ENCODE measurements at regions not wholly inside any gene's neighbourhood (a gene's known extent, or its start where the extent isn't known, plus 50 kb on each side); places are given as distances from the start of the nearest gene placed in this dataset.

- Histone ChIP-seq H3K4me2 (ENCODE audit: low read length) (no peak overlapping the region), H2AFZ (ENCODE audit: low read depth, low read length) (no peak overlapping the region)
- no peak for TF ChIP-seq EZH2phosphoT487 (IDR thresholded peaks at IDR 0.05; ENCODE audit: low read depth)
- TF ChIP-seq, protein P1, sequence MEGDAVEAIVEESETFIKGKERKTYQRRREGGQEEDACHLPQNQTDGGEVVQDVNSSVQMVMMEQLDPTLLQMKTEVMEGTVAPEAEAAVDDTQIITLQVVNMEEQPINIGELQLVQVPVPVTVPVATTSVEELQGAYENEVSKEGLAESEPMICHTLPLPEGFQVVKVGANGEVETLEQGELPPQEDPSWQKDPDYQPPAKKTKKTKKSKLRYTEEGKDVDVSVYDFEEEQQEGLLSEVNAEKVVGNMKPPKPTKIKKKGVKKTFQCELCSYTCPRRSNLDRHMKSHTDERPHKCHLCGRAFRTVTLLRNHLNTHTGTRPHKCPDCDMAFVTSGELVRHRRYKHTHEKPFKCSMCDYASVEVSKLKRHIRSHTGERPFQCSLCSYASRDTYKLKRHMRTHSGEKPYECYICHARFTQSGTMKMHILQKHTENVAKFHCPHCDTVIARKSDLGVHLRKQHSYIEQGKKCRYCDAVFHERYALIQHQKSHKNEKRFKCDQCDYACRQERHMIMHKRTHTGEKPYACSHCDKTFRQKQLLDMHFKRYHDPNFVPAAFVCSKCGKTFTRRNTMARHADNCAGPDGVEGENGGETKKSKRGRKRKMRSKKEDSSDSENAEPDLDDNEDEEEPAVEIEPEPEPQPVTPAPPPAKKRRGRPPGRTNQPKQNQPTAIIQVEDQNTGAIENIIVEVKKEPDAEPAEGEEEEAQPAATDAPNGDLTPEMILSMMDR (IDR thresholded peaks at IDR 0.05; ENCODE audit: low read depth, low read length): no peak
These were observed 220.1 kb upstream of the NCKAP5 start for GRCh38 chr2:133788386-133788785.

GRCh38 chr2:133789743-133790142 is 221.5 kb upstream of the NCKAP5 start:
- H3K27ac ChIP-seq (ENCODE audit: low read length): no peak overlapping the region

More at GRCh38 chr2:133788386-133788785, 220.1 kb upstream of the NCKAP5 start:
- peaks cover 19% of the 10 kb centered on the region; the same call in 1 of the 2 replicates for H3K27me3 ChIP-seq (ENCODE audit: low read depth, low read length)
- no peaks in the 10 kb centered on the region for H3K79me2 ChIP-seq (ENCODE audit: low read length)
- no peaks in the 10 kb centered on the region for H3K4me1 ChIP-seq (ENCODE audit: low read length)
- no peaks in the 10 kb centered on the region for H3K36me3 ChIP-seq (replicated peaks; ENCODE audit: low read depth, low read length)
- no peak overlapping the region for H3K9ac ChIP-seq (ENCODE audit: low read length)
- H3K4me3 ChIP-seq (ENCODE audit: low read length): no peak overlapping the region
- H4K20me1 ChIP-seq (ENCODE audit: insufficient read depth, low read length): no peaks in the 10 kb centered on the region
- H3K27ac ChIP-seq (ENCODE audit: low read length): no peak overlapping the region
- H3K9me3 ChIP-seq (ENCODE audit: insufficient read depth, low read length): no peaks in the 10 kb centered on the region; the same call in 1 of the 2 replicates

GRCh38 chr2:133790711-133791110 is 222.4 kb upstream of the NCKAP5 start:
- TF ChIP-seq EZH2phosphoT487 (IDR thresholded peaks at IDR 0.05; ENCODE audit: low read depth): no peak
- H3K27ac ChIP-seq (ENCODE audit: low read length): no peak overlapping the region
- H3K36me3 ChIP-seq (replicated peaks; ENCODE audit: low read depth, low read length): no peaks in the 10 kb centered on the region
- peaks cover 4% of the 10 kb centered on the region; the same call in 1 of the 2 replicates for H3K9me3 ChIP-seq (ENCODE audit: insufficient read depth, low read length)
- no peak overlapping the region for H3K4me2 ChIP-seq (ENCODE audit: low read length)
- no peaks in the 10 kb centered on the region for H4K20me1 ChIP-seq (ENCODE audit: insufficient read depth, low read length)
- H3K27me3 ChIP-seq (ENCODE audit: low read depth, low read length): peaks cover 19% of the 10 kb centered on the region; the same call in 1 of the 2 replicates
- H3K4me3 ChIP-seq (ENCODE audit: low read length): no peak overlapping the region
- no peaks in the 10 kb centered on the region for H3K4me1 ChIP-seq (ENCODE audit: low read length)
- H3K79me2 ChIP-seq (ENCODE audit: low read length): no peaks in the 10 kb centered on the region
- H2AFZ ChIP-seq (ENCODE audit: low read depth, low read length): no peak overlapping the region
- H3K9ac ChIP-seq (ENCODE audit: low read length): no peak overlapping the region

More at GRCh38 chr2:133789743-133790142, 221.5 kb upstream of the NCKAP5 start:
- Histone ChIP-seq H4K20me1 (ENCODE audit: insufficient read depth, low read length) (no peaks in the 10 kb centered on the region), H3K79me2 (ENCODE audit: low read length) (no peaks in the 10 kb centered on the region), H3K4me1 (ENCODE audit: low read length) (no peaks in the 10 kb centered on the region), H3K4me2 (ENCODE audit: low read length) (no peak overlapping the region), H3K4me3 (ENCODE audit: low read length) (no peak overlapping the region), H2AFZ (ENCODE audit: low read depth, low read length) (no peak overlapping the region), H3K36me3 (replicated peaks; ENCODE audit: low read depth, low read length) (no peaks in the 10 kb centered on the region), H3K9ac (ENCODE audit: low read length) (no peak overlapping the region), H3K9me3 (ENCODE audit: insufficient read depth, low read length) (no peaks in the 10 kb centered on the region; the same call in 1 of the 2 replicates), H3K27me3 (ENCODE audit: low read depth, low read length) (peaks cover 19% of the 10 kb centered on the region; the same call in 1 of the 2 replicates)
- TF ChIP-seq EZH2phosphoT487 (IDR thresholded peaks at IDR 0.05; ENCODE audit: low read depth): no peak
- TF ChIP-seq, protein P1 (IDR thresholded peaks at IDR 0.05; ENCODE audit: low read depth, low read length): no peak

DNA sequence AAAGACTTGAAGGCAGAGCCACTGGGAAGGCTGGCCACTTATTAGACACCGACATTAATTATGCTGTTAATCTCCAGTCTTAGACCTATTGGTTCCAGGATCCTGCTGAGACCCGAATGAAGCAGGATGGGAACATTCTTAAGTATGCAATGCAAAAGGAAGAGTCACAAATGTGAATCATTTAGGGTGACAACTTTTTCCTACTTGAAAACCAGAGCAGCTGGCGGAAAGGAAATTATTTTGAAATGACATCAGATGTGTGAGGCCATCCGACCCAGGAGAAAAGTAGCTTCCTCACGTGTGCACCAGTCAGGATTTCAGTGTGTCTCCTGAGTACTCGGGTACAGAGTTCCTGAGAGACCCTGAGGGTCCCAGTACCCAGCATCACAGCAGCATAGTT is 222.9 kb upstream of the NCKAP5 start:
- H4K20me1 ChIP-seq (ENCODE audit: insufficient read depth, low read length): no peaks in the 10 kb centered on the region
- peaks cover 4% of the 10 kb centered on the region; the same call in 1 of the 2 replicates for H3K9me3 ChIP-seq (ENCODE audit: insufficient read depth, low read length)
- no peaks in the 10 kb centered on the region for H3K4me1 ChIP-seq (ENCODE audit: low read length)
- no peak overlapping the region for H3K9ac ChIP-seq (ENCODE audit: low read length)
- no peaks in the 10 kb centered on the region for H3K79me2 ChIP-seq (ENCODE audit: low read length)
- H3K27ac ChIP-seq (ENCODE audit: low read length): no peak overlapping the region
- H3K27me3 ChIP-seq (ENCODE audit: low read depth, low read length): peaks cover 19% of the 10 kb centered on the region; the same call in 1 of the 2 replicates
- no peak overlapping the region for H3K4me2 ChIP-seq (ENCODE audit: low read length)
- no peaks in the 10 kb centered on the region for H3K36me3 ChIP-seq (replicated peaks; ENCODE audit: low read depth, low read length)
- H2AFZ ChIP-seq (ENCODE audit: low read depth, low read length): no peak overlapping the region
- TF ChIP-seq, protein P1 (IDR thresholded peaks at IDR 0.05; ENCODE audit: low read depth, low read length): no peak
- no peak for TF ChIP-seq EZH2phosphoT487 (IDR thresholded peaks at IDR 0.05; ENCODE audit: low read depth)
- H3K4me3 ChIP-seq (ENCODE audit: low read length): no peak overlapping the region

All from OCI-LY3 (cell line).